ENCODE measurements at regions not wholly inside any gene's neighbourhood (a gene's known extent, or its start where the extent isn't known, plus 50 kb on each side); places are given as distances from the start of the nearest gene placed in this dataset.
"Not testable (repeated sequence)": the region's sequence is repeated elsewhere in the genome, so short reads cannot be mapped to it uniquely, and the experiment has no call there.

DNA sequence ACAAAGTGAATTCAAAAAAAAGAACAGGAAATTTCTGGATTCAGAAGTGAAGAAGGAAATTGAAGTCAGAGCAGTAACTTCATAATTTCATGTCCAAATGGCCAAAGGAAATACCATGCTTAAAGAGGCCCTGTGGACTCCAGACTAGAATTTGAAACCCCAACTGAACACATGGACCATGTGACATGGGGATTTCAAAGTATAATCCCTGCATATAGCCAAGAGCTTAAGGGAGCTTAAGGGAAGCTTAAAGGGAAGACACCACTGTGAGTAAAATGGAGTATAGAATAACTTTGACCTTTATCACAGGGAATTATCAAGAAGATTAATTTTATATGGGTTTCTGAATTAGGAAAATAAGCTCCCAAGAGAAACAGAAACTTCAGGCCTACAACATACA is 241.8 kb upstream of the POGK start:
- no peak overlapping the region for H3K4me3 ChIP-seq (ENCODE audit: low read length)
- DNase-seq (ENCODE audit: low read depth): no peak
- TF ChIP-seq, protein P1, sequence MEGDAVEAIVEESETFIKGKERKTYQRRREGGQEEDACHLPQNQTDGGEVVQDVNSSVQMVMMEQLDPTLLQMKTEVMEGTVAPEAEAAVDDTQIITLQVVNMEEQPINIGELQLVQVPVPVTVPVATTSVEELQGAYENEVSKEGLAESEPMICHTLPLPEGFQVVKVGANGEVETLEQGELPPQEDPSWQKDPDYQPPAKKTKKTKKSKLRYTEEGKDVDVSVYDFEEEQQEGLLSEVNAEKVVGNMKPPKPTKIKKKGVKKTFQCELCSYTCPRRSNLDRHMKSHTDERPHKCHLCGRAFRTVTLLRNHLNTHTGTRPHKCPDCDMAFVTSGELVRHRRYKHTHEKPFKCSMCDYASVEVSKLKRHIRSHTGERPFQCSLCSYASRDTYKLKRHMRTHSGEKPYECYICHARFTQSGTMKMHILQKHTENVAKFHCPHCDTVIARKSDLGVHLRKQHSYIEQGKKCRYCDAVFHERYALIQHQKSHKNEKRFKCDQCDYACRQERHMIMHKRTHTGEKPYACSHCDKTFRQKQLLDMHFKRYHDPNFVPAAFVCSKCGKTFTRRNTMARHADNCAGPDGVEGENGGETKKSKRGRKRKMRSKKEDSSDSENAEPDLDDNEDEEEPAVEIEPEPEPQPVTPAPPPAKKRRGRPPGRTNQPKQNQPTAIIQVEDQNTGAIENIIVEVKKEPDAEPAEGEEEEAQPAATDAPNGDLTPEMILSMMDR (IDR thresholded peaks at IDR 0.05; ENCODE audit: insufficient read depth, low read depth, low read length, missing control alignments): no peak

DNA sequence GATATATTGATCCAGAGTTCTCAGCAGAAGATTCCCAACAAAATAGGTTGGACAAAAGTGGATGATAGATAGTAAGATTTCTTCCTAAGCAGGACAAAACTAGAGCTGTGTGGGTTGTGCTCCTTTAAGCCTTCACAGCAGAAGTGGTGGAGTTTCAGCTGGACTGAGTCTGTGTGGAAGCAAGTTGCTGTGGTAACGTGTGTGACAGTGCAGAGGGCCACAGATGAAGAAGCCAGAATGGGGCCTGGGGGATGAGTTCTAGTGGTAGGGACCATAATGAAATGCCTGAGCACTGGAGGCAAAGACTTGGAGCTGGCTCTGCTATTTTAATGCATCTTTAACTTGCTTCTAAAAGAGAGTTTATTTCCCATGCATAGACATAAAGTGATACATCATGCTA is 238.7 kb upstream of the POGK start:
- no peak for DNase-seq (ENCODE audit: low read depth)
- H3K4me3 ChIP-seq (ENCODE audit: low read length): no peak overlapping the region
- TF ChIP-seq, protein P1 (IDR thresholded peaks at IDR 0.05; ENCODE audit: insufficient read depth, low read depth, low read length, missing control alignments): no peak

DNA sequence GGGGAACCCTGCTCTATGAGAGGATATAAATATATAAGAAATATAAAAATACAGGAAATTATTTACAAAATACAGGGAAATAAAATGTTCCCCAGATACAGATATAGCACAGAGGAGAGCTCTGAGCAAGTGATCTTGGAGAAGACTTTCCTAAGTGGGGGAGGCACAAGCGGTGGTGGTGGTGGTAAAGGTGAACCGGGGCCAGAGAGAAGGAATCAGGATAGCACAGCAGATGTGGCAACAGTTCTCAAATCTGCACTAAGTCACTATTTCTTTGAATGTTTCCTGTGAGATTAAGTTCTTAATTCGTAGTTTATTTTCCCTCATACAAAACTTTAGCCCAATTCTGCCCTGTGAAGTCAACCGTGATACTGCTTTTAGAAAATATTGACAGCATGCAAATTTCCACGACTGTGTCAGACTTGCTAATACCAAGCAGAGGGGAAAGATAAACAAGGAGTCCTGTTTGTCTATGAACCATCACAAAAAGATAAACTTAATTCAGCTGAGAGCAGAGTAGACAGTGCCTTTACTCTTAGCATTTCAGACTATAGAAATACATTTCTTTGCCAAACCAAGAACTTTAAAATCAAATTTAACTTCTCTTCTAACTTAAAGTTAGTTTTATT is 237.5 kb upstream of the POGK start:
- no peak for DNase-seq (ENCODE audit: low read depth)
- H3K4me3 ChIP-seq (ENCODE audit: low read length): no peak overlapping the region
- TF ChIP-seq, protein P1 (IDR thresholded peaks at IDR 0.05; ENCODE audit: insufficient read depth, low read depth, low read length, missing control alignments): no peak

DNA sequence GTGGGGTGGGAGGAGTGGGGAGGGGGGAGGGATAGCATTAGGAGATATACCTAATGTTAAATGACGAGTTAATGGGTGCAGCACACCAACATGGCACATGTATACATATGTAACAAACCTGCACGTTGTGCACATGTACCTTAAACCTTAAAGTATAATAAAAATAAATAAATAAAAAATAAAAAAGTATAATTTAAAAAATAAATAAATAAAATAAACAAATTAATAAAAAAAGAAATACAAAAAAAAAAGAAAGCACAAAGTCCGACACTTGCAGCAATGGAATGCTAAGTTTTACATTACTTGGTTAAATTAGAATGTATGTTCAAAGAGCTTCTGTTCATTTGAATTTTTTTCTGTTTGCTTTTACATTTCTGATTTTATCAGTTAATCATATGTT is 236.5 kb upstream of the POGK start:
- not testable (repeated sequence) for H3K4me3 ChIP-seq (ENCODE audit: low read length); DNase-seq (ENCODE audit: low read depth)

DNA sequence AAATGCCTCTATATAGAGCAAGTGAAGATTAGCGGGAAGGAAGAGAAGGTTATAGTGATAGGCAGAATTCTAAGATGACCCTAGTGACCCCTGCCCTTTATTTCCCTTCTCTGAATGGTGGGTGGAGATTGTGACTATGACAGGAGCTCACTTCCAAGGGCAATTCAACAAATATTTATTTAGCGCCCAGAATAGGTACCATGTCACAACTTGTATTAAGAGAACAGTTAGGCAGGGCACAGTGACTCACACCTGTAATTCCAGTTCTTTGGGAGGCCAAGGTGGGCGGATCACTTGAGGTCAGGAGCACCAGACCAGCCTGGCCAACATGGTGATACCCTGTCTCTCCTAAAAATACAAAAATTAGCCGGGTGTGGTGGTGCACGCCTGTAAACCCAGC is 236.0 kb upstream of the POGK start:
- DNase-seq (ENCODE audit: low read depth): peak; percentile 84
- TF ChIP-seq, protein P1 (IDR thresholded peaks at IDR 0.05; ENCODE audit: insufficient read depth, low read depth, low read length, missing control alignments): no peak

DNA sequence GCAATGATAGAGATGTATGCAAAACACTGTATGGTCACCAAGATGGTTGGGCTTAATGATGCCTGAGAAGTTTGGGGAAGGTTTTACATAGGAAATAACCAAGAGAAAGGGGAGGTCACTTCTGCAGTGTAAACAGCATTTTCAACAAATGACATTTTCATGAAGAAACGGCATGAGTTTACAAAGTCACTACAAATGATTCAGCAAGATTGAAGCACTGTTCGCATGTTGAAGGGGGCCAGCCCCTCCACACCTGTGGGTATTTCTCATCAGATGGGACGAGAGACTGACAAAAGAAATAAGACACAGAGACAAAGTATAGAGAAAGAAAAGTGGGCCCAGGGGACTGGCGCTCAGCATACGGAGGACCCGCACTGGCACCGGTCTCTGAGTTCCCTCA is 234.1 kb upstream of the POGK start:
- DNase-seq (ENCODE audit: low read depth): no peak
- H3K4me3 ChIP-seq (ENCODE audit: low read length): no peak overlapping the region
- TF ChIP-seq, protein P1 (IDR thresholded peaks at IDR 0.05; ENCODE audit: insufficient read depth, low read depth, low read length, missing control alignments): no peak

More for the DNA sequence above, 236.0 kb upstream of the POGK start:
- no peak overlapping the region for H3K4me3 ChIP-seq (ENCODE audit: low read length)

DNA sequence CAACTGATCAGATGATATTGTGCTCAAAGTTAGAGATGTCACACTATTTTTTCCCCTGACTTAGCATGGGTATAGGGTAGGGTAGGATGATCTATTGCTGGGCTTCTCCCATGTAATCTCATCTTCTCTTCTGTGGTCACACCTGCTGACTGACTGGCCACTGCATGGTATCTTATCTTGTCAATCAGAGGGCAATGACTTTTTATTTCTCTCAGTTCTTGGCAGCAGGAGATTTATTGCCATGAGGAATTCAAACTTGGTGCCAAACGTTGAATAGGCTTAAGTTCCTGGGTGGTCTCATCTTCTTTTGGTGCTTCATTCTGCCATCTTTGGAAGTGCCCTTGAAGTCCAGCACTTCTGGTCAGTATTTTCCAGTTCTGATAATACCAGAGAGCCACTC is 226.4 kb upstream of the POGK start:
- no peak for DNase-seq (ENCODE audit: low read depth)
- no peak overlapping the region for H3K4me3 ChIP-seq (ENCODE audit: low read length)
- TF ChIP-seq, protein P1 (IDR thresholded peaks at IDR 0.05; ENCODE audit: insufficient read depth, low read depth, low read length, missing control alignments): no peak

All from epithelial cell of esophagus (primary cell).